ENCODE measurements at regions not wholly inside any gene's neighbourhood (a gene's known extent, or its start where the extent isn't known, plus 50 kb on each side); places are given as distances from the start of the nearest gene placed in this dataset.
"Not testable (repeated sequence)": the region's sequence is repeated elsewhere in the genome, so short reads cannot be mapped to it uniquely, and the experiment has no call there.

DNA sequence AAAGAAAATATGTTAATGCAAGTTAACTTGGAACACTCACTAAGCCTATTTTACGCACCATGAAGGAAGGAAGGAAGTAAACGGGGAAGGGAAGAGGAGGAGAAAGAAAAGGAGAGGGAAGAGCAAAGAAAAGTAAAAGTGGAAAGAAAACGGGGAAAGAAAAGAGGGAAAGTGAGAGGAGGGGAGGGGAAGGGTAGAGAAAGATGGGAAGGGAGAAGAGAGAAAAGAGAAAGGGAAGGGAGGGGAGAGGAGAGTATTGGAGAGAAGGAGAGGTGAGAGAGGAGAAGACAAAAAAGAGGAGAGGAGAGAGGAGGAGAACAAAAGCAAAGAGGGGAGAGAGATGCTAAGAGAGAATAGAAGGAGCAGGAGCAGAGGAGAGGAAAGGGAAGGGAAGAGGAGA is 224.1 kb downstream of the SLITRK2 start:
- TF ChIP-seq ELF4 (IDR thresholded peaks at IDR 0.05) (no peak), HDGF (IDR thresholded peaks at IDR 0.05; ENCODE audit: borderline replicate concordance) (no peak), SP1 (IDR thresholded peaks at IDR 0.05) (no peak)
- TF ChIP-seq, protein P1, sequence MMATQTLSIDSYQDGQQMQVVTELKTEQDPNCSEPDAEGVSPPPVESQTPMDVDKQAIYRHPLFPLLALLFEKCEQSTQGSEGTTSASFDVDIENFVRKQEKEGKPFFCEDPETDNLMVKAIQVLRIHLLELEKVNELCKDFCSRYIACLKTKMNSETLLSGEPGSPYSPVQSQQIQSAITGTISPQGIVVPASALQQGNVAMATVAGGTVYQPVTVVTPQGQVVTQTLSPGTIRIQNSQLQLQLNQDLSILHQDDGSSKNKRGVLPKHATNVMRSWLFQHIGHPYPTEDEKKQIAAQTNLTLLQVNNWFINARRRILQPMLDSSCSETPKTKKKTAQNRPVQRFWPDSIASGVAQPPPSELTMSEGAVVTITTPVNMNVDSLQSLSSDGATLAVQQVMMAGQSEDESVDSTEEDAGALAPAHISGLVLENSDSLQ (IDR thresholded peaks at IDR 0.05) = no peak
- DNase-seq (ENCODE audit: extremely low spot score) = no peak
- POLR2A ChIA-PET = no interaction called here
- CTCF ChIA-PET = no interaction called here

DNA sequence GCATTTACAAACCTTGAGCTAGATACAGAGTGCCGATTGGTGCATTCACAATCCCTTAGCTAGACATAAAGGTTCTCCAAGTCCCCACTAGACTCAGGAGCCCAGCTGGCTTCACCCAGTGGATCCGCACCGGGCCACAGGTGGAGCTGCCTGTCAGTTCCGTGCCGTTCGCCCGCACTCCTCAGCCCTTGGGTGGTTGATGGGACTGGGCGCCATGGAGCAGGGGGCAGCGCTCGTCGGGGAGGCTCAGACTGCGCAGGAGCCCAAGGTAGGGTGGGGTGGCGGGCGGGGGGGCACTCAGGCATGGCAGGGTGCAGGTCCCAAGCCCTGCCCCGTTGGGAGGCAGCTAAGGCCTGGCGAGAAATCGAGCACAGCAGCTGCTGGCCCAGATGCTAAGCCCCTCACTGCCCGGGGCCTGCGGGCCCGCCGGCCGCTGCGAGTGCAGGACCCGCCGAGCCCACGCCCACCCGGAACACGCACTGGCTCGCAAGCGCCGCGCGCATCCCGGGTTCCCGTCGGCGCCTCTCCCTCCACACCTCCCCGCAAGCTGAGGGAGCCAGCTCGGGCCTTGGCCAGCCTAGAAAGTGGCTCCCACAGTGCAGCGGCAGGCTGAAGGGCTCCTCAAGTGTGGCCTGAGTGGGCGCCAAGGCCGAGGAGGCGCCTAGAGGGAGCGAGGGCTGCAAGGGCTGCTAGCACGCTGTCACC is 228.5 kb downstream of the SLITRK2 start:
- CTCF ChIA-PET = interaction anchor here (0.7 kb wide), 1 partner anchor 1430 kb away, joined by 3 read pairs; no protein-coding TSS in a partner anchor
- POLR2A ChIA-PET; DNase-seq (ENCODE audit: extremely low spot score): not testable (repeated sequence)

DNA sequence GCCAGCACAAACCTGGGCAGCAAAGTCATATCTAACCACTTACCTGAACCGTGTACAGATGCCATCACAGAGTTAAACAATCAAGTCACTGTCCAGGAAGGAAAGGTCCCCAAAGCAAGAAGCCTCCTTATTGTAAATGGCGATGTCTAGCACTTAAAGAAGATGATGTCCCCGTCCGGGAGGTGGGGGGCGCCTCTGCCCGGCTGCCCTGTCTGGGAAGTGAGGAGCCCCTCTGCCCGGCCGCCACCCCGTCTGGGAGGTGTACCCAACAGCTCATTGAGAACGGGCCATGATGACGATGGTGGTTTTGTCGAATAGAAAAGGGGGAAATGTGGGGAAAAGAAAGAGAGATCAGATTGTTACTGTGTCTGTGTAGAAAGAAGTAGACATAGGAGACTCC is 231.9 kb downstream of the SLITRK2 start:
- CTCF ChIA-PET; DNase-seq (ENCODE audit: extremely low spot score); POLR2A ChIA-PET: not testable (repeated sequence)

DNA sequence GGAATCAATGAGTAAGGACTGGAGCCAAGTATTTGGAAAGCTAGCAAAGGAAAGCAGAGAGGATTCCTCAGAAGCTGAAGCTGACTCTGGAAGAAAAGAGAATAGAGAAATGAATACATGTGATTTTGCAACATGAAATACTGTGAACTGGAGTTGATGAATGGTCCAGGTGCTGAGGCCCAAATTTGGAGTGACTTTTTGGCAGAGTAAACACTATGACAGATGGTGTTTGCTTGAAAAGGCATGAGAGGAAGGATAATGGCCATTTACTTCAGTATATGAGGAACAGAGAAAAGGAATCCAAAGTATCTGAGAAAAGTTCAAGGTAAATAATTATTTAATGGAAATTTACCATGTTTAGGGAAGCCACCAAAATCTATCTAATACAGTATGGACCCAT is 236.7 kb downstream of the SLITRK2 start:
- ChIA-PET POLR2A (no interaction called here), CTCF (no interaction called here)
- TF ChIP-seq, protein P1 (IDR thresholded peaks at IDR 0.05) = no peak
- no peak for TF ChIP-seq BHLHE40 (IDR thresholded peaks at IDR 0.05; ENCODE audit: borderline replicate concordance)
- TF ChIP-seq CTBP1 (IDR thresholded peaks at IDR 0.05; ENCODE audit: borderline replicate concordance) = no peak
- no peak for TF ChIP-seq L3MBTL2 (conservative IDR thresholded peaks at IDR 0.05)
- no peak for TF ChIP-seq FOXK2 (IDR thresholded peaks at IDR 0.05)
- TF ChIP-seq TARDBP (IDR thresholded peaks at IDR 0.05) = no peak
- no peak for TF ChIP-seq FOXM1 (IDR thresholded peaks at IDR 0.05; ENCODE audit: borderline replicate concordance)
- TF ChIP-seq ZNF384 (IDR thresholded peaks at IDR 0.05) = no peak
- TF ChIP-seq SP1 (IDR thresholded peaks at IDR 0.05) = no peak
- TF ChIP-seq ARNT (IDR thresholded peaks at IDR 0.05) = no peak
- no peak for TF ChIP-seq HDGF (IDR thresholded peaks at IDR 0.05; ENCODE audit: borderline replicate concordance)
- no peak for TF ChIP-seq LEF1 (IDR thresholded peaks at IDR 0.05; ENCODE audit: borderline replicate concordance)
- TF ChIP-seq SUZ12 (IDR thresholded peaks at IDR 0.05) = no peak
- no peak for TF ChIP-seq ELF4 (IDR thresholded peaks at IDR 0.05)
- no peak for TF ChIP-seq FOXA1 (IDR thresholded peaks at IDR 0.05)
- TF ChIP-seq NFRKB (IDR thresholded peaks at IDR 0.05) = no peak
- no peak for DNase-seq (ENCODE audit: extremely low spot score)

DNA sequence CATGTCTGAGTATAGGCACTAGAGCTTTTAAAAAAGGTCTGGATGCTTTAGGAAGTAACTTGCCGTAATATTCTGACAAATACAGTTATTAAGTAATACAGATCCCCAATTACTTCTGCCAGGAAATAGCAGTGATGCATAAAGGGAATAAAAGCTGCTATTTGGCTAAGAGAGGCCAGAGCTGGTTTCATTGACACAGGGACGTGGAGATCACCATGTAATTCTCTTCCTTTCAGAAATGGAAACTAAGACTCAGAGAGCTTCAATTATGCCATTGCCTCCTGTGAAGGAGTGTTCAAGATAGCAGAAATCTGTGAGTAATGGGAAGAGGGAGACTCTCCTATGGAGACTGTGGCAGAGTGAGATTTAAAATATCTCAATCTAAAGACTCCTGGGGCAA is 238.1 kb downstream of the SLITRK2 start:
- DNase-seq (ENCODE audit: extremely low spot score) = no peak
- POLR2A ChIA-PET = no interaction called here
- CTCF ChIA-PET = no interaction called here
- TF ChIP-seq FOXM1 (IDR thresholded peaks at IDR 0.05; ENCODE audit: borderline replicate concordance) (no peak), LEF1 (IDR thresholded peaks at IDR 0.05; ENCODE audit: borderline replicate concordance) (no peak), ZNF384 (IDR thresholded peaks at IDR 0.05) (no peak), FOXK2 (IDR thresholded peaks at IDR 0.05) (no peak), SP1 (IDR thresholded peaks at IDR 0.05) (no peak), ELF4 (IDR thresholded peaks at IDR 0.05) (no peak), HDGF (IDR thresholded peaks at IDR 0.05; ENCODE audit: borderline replicate concordance) (no peak), ARNT (IDR thresholded peaks at IDR 0.05) (no peak), NFRKB (IDR thresholded peaks at IDR 0.05) (no peak), CTBP1 (IDR thresholded peaks at IDR 0.05; ENCODE audit: borderline replicate concordance) (no peak), FOXA1 (IDR thresholded peaks at IDR 0.05) (no peak), SUZ12 (IDR thresholded peaks at IDR 0.05) (no peak), L3MBTL2 (conservative IDR thresholded peaks at IDR 0.05) (no peak), BHLHE40 (IDR thresholded peaks at IDR 0.05; ENCODE audit: borderline replicate concordance) (no peak), TARDBP (IDR thresholded peaks at IDR 0.05) (no peak)
- TF ChIP-seq, protein P1 (IDR thresholded peaks at IDR 0.05) = no peak

DNA sequence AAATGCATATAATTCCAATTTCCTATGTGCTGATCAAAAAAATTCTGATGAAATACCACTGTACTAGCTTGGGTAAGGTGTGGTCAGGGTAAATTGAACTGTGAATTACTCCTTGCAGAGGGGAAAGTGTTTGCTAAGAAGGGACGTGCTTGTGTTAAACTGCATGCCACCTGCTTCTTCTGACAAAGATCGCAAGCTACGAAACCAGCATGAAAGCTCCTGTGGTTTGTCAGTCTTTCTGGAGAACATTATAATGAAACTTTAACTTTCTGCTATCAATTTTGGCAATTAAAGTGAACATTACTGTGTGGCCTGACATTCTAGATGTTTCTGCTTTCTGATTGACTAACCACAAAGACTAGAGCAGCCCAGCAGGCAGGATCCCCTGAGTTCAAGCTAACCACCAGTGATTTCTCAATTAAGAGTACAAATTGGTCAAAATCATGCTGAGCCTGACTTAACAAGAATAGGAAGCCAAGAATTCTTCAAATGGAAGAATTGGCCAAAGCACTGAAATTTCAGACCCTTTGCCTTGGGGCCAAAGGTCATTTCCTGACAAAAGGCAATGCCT is 239.0 kb downstream of the SLITRK2 start:
- DNase-seq (ENCODE audit: extremely low spot score) = no peak
- CTCF ChIA-PET = no interaction called here
- TF ChIP-seq ARNT (IDR thresholded peaks at IDR 0.05) (no peak), HDGF (IDR thresholded peaks at IDR 0.05; ENCODE audit: borderline replicate concordance) (no peak), ZNF384 (IDR thresholded peaks at IDR 0.05) (no peak)
- TF ChIP-seq, protein P1 (IDR thresholded peaks at IDR 0.05) = no peak
- POLR2A ChIA-PET = no interaction called here
